Panc1 (cell line): ENCODE measurements at regions not wholly inside any gene's neighbourhood (a gene's known extent, or its start where the extent isn't known, plus 50 kb on each side); places are given as distances from the start of the nearest gene placed in this dataset.
"Not testable (repeated sequence)": the region's sequence is repeated elsewhere in the genome, so short reads cannot be mapped to it uniquely, and the experiment has no call there.

ENCODE experiments used
- ATAC-seq: fragments of 200-7000 bp; cut with Tn5 transposase; 2 replicates; pipeline ENCODE4 v1.9.1; 2020; ENCODE audit warnings: mild to moderate bottlenecking, moderate library complexity
- BruUV-seq: library from RNA; stranded (reverse); fragments of 400-500 nt; replicated peaks from 2 replicates; lab custom pipeline; 2021; lab: Mats Ljungman, UMichigan
- CTCF ChIA-PET: fragments of 300-600 bp; sonication (Branson Sonifier 250); formaldehyde crosslinking; loops from one replicate; lab custom pipeline; 2022; ENCODE audit warnings: antibody characterized with exemption; lab: Charles Lee
- POLR2A ChIA-PET: fragments of 300-600 bp; sonication (Branson Sonifier 250); formaldehyde crosslinking; loops from one replicate; lab custom pipeline; 2022; ENCODE audit warnings: antibody characterized with exemption; lab: Charles Lee
- DNase-seq: peaks from one replicate; pipeline ENCODE4 v3.0.0-alpha.2; 2010; ENCODE audit warnings: low read depth, low spot score
- H3K27ac ChIP-seq: 2 replicates; pipeline ENCODE4 v1.5.1; 2011; ENCODE audit warnings: mild to moderate bottlenecking, low read length, inconsistent platforms
- H3K27me3 ChIP-seq: fragments of 200-500 bp; sonication (Bioruptor generic); 2 replicates; pipeline ENCODE4 v1.6.0; 2014; ENCODE audit warnings: low read length, inconsistent platforms; ENCODE audit not compliant: control insufficient read depth, insufficient read depth
- H3K36me3 ChIP-seq: fragments of 200-500 bp; sonication (Bioruptor generic); 2 replicates; pipeline ENCODE4 v1.5.1; 2014; ENCODE audit warnings: inconsistent platforms, mild to moderate bottlenecking, low read length, moderate library complexity; ENCODE audit not compliant: control insufficient read depth, insufficient read depth
- H3K4me1 ChIP-seq: 2 replicates; pipeline ENCODE4 v1.5.1; 2011; ENCODE audit warnings: inconsistent platforms, mild to moderate bottlenecking, low read length, moderate library complexity; ENCODE audit not compliant: control insufficient read depth, insufficient read depth
- H3K4me3 ChIP-seq, 2 experiments: 2 replicates each; pipeline ENCODE4 v1.5.1; 2011 to 2012; ENCODE audit warnings: low read depth in 2 of 2, low read length in 2 of 2, mild to moderate bottlenecking in 2 of 2, inconsistent platforms in 1 of 2, moderate library complexity in 1 of 2
- H3K9me3 ChIP-seq: fragments of 200-500 bp; sonication (Bioruptor generic); 2 replicates; pipeline ENCODE4 v1.5.1; 2014; ENCODE audit warnings: low read depth, mild to moderate bottlenecking, inconsistent platforms, low read length, moderate library complexity; ENCODE audit not compliant: control insufficient read depth, insufficient read depth
- CTCF ChIP-seq: fragments of 450-650 bp; IDR thresholded peaks from 2 replicates; pipeline ENCODE4 v1.5.1; 2017; ENCODE audit warnings: mild to moderate bottlenecking
- POLR2AphosphoS5 ChIP-seq: IDR thresholded peaks from 2 replicates; pipeline ENCODE4 v1.6.1; 2012; ENCODE audit warnings: mild to moderate bottlenecking, low read depth, low read length, moderate library complexity
- REST ChIP-seq, 2 experiments: IDR thresholded peaks; 2 replicates each; pipeline ENCODE4 v1.6.1; 2011 to 2012; ENCODE audit warnings: low read depth in 2 of 2, control low read depth in 1 of 2, low read length in 1 of 2, mild to moderate bottlenecking in 1 of 2, moderate library complexity in 1 of 2; ENCODE audit not compliant: insufficient read depth in 1 of 2
- SIN3A ChIP-seq: IDR thresholded peaks from 2 replicates; pipeline ENCODE4 v1.6.1; 2012; ENCODE audit warnings: low read depth, mild to moderate bottlenecking, low read length, moderate library complexity, borderline replicate concordance; ENCODE audit not compliant: insufficient read depth
- TCF7L2 ChIP-seq: IDR thresholded peaks from 2 replicates; pipeline ENCODE4 v1.6.1; 2011; ENCODE audit warnings: mild to moderate bottlenecking, low read depth, low read length, inconsistent platforms
- in situ Hi-C: cut with HindIII; loops from 2 replicates; pipeline ENCODE4 v1.10.0; 2016; ENCODE audit warnings: low sequenced_read_pairs, low pct_unique_long_range_greater_than_20kb
- intact Hi-C: fragments of 100-400 bp; cut with micrococcal nuclease; formaldehyde crosslinking; loops from one replicate; pipeline ENCODE4 v1.10.0; 2022; ENCODE audit not compliant: unreplicated experiment

- POLR2A ChIA-PET, result no interaction called here
- Histone ChIP-seq H3K4me3 (no peak overlapping the region), H3K4me1 (no peaks in the 10 kb centered on the region), H3K27ac (no peak overlapping the region), H3K36me3 (no peaks in the 10 kb centered on the region), H3K27me3 (no peaks in the 10 kb centered on the region), H3K9me3 (no peaks in the 10 kb centered on the region)
- CTCF ChIA-PET, result no interaction called here
- no peak for TF ChIP-seq CTCF
- no peak for TF ChIP-seq POLR2AphosphoS5
- no peak for TF ChIP-seq TCF7L2
- TF ChIP-seq REST (IDR thresholded peaks at IDR 0.05; ENCODE audit: insufficient read depth in 1 of 2, low read depth in 2 of 2, low read length in 1 of 2), result no peak
- no peak for TF ChIP-seq SIN3A
- BruUV-seq, result no TSS peak
- intact Hi-C loops, result no loop called here
- no peak for DNase-seq
- ATAC-seq, result no peak
- in situ Hi-C loops, result no loop called here
These were observed 270.2 kb downstream of the TAFA4 start for GRCh38 chr3:68662176-68662575.

GRCh38 chr3:68650657-68651056 lies 281.7 kb downstream of the TAFA4 start:
- intact Hi-C loops, result not testable (repeated sequence)

GRCh38 chr3:68648494-68648893 lies 283.9 kb downstream of the TAFA4 start:
- Histone ChIP-seq H3K4me1 (no peaks in the 10 kb centered on the region), H3K9me3 (no peaks in the 10 kb centered on the region), H3K36me3 (no peaks in the 10 kb centered on the region), H3K27me3 (no peaks in the 10 kb centered on the region), H3K4me3 (no peak overlapping the region), H3K27ac (no peak overlapping the region)
- no peak for TF ChIP-seq CTCF
- TF ChIP-seq TCF7L2, result no peak
- TF ChIP-seq SIN3A, result no peak
- no peak for TF ChIP-seq REST (IDR thresholded peaks at IDR 0.05; ENCODE audit: insufficient read depth in 1 of 2, low read depth in 2 of 2, low read length in 1 of 2)
- TF ChIP-seq POLR2AphosphoS5, result no peak
- DNase-seq (no peak), ATAC-seq (no peak)
- in situ Hi-C loops, result no loop called here
- intact Hi-C loops, result no loop called here
- ChIA-PET POLR2A (no interaction called here), CTCF (no interaction called here)
- no TSS peak for BruUV-seq

More at GRCh38 chr3:68650657-68651056, 281.7 kb downstream of the TAFA4 start:
- H3K4me3 ChIP-seq, H3K27me3 ChIP-seq, H3K4me1 ChIP-seq, DNase-seq, CTCF ChIA-PET, POLR2A ChIA-PET, H3K36me3 ChIP-seq, H3K27ac ChIP-seq, H3K9me3 ChIP-seq, BruUV-seq, in situ Hi-C loops, ATAC-seq: not testable (repeated sequence)
